Mesendoderm (in vitro differentiated cells): ENCODE measurements at regions not wholly inside any gene's neighbourhood (a gene's known extent, or its start where the extent isn't known, plus 50 kb on each side); places are given as distances from the start of the nearest gene placed in this dataset.

Source experiments
- DNase-seq: peaks from one replicate; pipeline ENCODE4 v3.0.0; 2013
- H2AK5ac ChIP-seq: 2 replicates; pipeline ENCODE4 v1.6.1; 2013; ENCODE audit warnings: low read length, inconsistent platforms
- H2BK120ac ChIP-seq: 2 replicates; pipeline ENCODE4 v1.6.1; 2013; ENCODE audit warnings: low read depth, mild to moderate bottlenecking, low read length, moderate library complexity, mixed read lengths
- H2BK15ac ChIP-seq: replicated peaks from 2 replicates; pipeline ENCODE4 v1.6.1; 2013; ENCODE audit warnings: low read depth, mild to moderate bottlenecking, moderate library complexity
- H2BK5ac ChIP-seq: 2 replicates; pipeline ENCODE4 v1.6.1; 2013; ENCODE audit warnings: low read length, inconsistent platforms
- H3K18ac ChIP-seq: 2 replicates; pipeline ENCODE4 v1.6.1; 2013; ENCODE audit warnings: mild to moderate bottlenecking, low read length, mixed read lengths
- H3K23ac ChIP-seq: one replicate; pipeline ENCODE4 v1.6.1; 2013; ENCODE audit warnings: low read length
- H3K27ac ChIP-seq: 2 replicates; pipeline ENCODE4 v1.5.1; 2013; ENCODE audit warnings: low read depth, mild to moderate bottlenecking, inconsistent platforms, low read length, moderate library complexity
- H3K27me3 ChIP-seq: 2 replicates; pipeline ENCODE4 v1.6.1; 2013; ENCODE audit warnings: low read length, control low read depth, mild to moderate bottlenecking, inconsistent platforms; ENCODE audit not compliant: insufficient read depth, poor library complexity
- H3K36me3 ChIP-seq: 2 replicates; pipeline ENCODE4 v1.6.1; 2013; ENCODE audit warnings: low read length, inconsistent platforms; ENCODE audit not compliant: control insufficient read depth, insufficient read depth
- H3K4ac ChIP-seq: one replicate; pipeline ENCODE4 v1.6.1; 2013; ENCODE audit warnings: low read depth, mild to moderate bottlenecking, low read length, moderate library complexity
- H3K4me1 ChIP-seq: 2 replicates; pipeline ENCODE4 v1.6.1; 2013; ENCODE audit warnings: low read depth, low read length, inconsistent platforms; ENCODE audit not compliant: control insufficient read depth
- H3K4me2 ChIP-seq: 2 replicates; pipeline ENCODE4 v1.6.1; 2013; ENCODE audit warnings: low read length
- H3K4me3 ChIP-seq: 2 replicates; pipeline ENCODE4 v1.5.1; 2013; ENCODE audit warnings: mild to moderate bottlenecking, low read length
- H3K56ac ChIP-seq: one replicate; pipeline ENCODE4 v1.6.1; 2013; ENCODE audit warnings: low read length
- H3K79me1 ChIP-seq: 2 replicates; pipeline ENCODE4 v1.6.1; 2013; ENCODE audit warnings: low read length, inconsistent platforms
- H3K79me2 ChIP-seq: 2 replicates; pipeline ENCODE4 v1.6.1; 2013; ENCODE audit warnings: mild to moderate bottlenecking, low read length; ENCODE audit not compliant: control insufficient read depth, insufficient read depth
- H3K9ac ChIP-seq: 2 replicates; pipeline ENCODE4 v1.6.1; 2013; ENCODE audit warnings: low read length, inconsistent platforms
- H4K5ac ChIP-seq: one replicate; pipeline ENCODE4 v1.6.1; 2013; ENCODE audit warnings: low read length
- H4K8ac ChIP-seq: one replicate; pipeline ENCODE4 v1.6.1; 2013; ENCODE audit warnings: low read depth, mild to moderate bottlenecking, control low read depth, low read length, moderate library complexity
- WGBS: extraction: QIAGEN DNeasy Blood & Tissue Kit; methylation state at CpG from one replicate; pipeline ENCODE4 v1.1.7; 2013; ENCODE audit warnings: low lambda C conversion rate, missing lambda C conversion rate; ENCODE audit not compliant: insufficient coverage; ENCODE audit errors: extremely low coverage; 5-methylcytosine and 5-hydroxymethylcytosine counted together

DNA sequence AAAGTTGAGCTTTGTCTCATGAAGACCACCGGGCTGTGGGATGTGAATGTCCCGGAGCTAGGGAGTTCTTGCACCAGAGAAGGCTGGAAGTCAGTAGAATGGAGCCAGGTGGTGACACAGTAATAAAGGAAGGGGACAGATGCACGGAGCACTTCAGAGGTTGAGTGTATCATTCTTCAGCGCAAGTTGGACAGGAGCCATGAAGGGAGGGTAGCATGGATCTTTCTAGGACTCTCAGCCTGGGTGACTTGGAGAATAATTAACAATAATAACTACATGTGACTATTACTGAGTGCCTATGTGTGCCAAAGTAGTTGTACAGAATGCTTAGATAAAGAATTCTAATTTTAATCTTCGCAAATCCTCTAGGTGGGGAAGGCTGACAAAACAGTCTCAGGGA, 258.7 kb upstream of the AJAP1 start:
- Histone ChIP-seq H3K23ac (no peak overlapping the region), H3K36me3 (no peaks in the 10 kb centered on the region), H3K4ac (no peak overlapping the region), H3K4me1 (no peaks in the 10 kb centered on the region), H3K9ac (no peak overlapping the region), H4K8ac (no peak overlapping the region), H3K56ac (no peak overlapping the region), H3K4me3 (no peak overlapping the region), H3K27me3 (no peaks in the 10 kb centered on the region), H2BK5ac (no peak overlapping the region), H2BK120ac (no peak overlapping the region), H3K4me2 (no peak overlapping the region), H3K18ac (no peak overlapping the region), H2AK5ac (no peak overlapping the region), H2BK15ac (no peak overlapping the region), H3K27ac (no peak overlapping the region), H3K79me1 (no peaks in the 10 kb centered on the region), H4K5ac (no peak overlapping the region), H3K79me2 (no peaks in the 10 kb centered on the region)
- WGBS: no CpG with 5 or more reads among the region's 5 CpGs
- no peak for DNase-seq

DNA sequence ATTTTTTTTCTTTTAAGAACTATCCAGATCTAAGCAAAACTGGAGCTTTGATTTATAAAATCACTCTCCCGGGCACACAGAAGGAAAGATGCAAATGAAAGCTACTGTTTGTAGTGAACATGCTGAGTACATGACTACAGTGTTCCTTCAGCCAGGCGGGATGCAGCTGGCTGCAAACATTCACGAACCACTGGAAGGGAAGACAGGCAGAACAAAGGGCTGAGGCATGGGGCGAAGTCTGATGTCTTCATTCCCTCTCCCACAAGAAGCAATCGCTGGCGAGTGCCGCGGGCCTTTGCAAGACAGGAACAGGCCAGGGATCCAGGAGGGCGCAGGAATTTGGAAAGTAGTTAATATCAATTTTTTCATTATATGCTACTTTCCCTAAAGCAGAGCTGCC, 257.9 kb upstream of the AJAP1 start:
- Histone ChIP-seq H2AK5ac (no peak overlapping the region), H3K4me1 (no peaks in the 10 kb centered on the region), H3K79me1 (no peaks in the 10 kb centered on the region), H3K9ac (no peak overlapping the region), H2BK120ac (no peak overlapping the region), H2BK15ac (no peak overlapping the region), H3K36me3 (no peaks in the 10 kb centered on the region), H3K4ac (no peak overlapping the region), H3K4me3 (no peak overlapping the region), H4K8ac (no peak overlapping the region), H2BK5ac (no peak overlapping the region), H3K23ac (no peak overlapping the region), H3K27ac (no peak overlapping the region), H3K79me2 (no peaks in the 10 kb centered on the region), H3K18ac (no peak overlapping the region), H3K56ac (no peak overlapping the region), H3K4me2 (no peak overlapping the region), H3K27me3 (no peaks in the 10 kb centered on the region), H4K5ac (no peak overlapping the region)
- no peak for DNase-seq
- WGBS: no CpG with 5 or more reads among the region's 9 CpGs

DNA sequence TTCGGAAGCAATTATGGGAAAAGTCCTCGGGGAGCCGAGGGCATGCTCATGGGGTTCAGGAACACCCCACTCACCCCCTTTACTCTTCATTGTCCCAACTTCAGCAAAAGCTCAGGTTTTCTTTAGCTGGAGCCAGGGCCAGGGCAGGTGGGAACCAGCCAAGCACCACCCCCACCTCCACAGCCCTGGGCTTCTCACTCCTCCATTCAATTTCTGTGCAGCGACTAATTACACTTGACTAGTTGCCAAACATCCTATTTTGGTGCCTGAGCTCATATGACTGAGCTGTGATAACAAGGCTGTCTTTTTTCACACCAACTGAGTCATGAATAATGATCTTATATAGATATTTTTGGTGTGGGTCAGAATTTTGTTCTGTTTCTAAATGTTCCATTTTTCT, 257.2 kb upstream of the AJAP1 start:
- no peak overlapping the region for H3K18ac ChIP-seq
- no peak overlapping the region for H4K5ac ChIP-seq
- H3K27ac ChIP-seq: no peak overlapping the region
- H3K4me3 ChIP-seq: no peak overlapping the region
- no CpG with 5 or more reads among the region's 4 CpGs for WGBS
- H4K8ac ChIP-seq: no peak overlapping the region
- DNase-seq: no peak
- H2BK5ac ChIP-seq: no peak overlapping the region
- H3K27me3 ChIP-seq: no peaks in the 10 kb centered on the region
- H3K4ac ChIP-seq: no peak overlapping the region
- H3K79me2 ChIP-seq: no peaks in the 10 kb centered on the region
- H2BK120ac ChIP-seq: no peak overlapping the region
- H3K36me3 ChIP-seq: no peaks in the 10 kb centered on the region
- no peak overlapping the region for H3K56ac ChIP-seq
- no peak overlapping the region for H2AK5ac ChIP-seq
- no peak overlapping the region for H2BK15ac ChIP-seq
- no peak overlapping the region for H3K9ac ChIP-seq
- no peaks in the 10 kb centered on the region for H3K79me1 ChIP-seq
- no peak overlapping the region for H3K23ac ChIP-seq
- H3K4me1 ChIP-seq: no peaks in the 10 kb centered on the region
- H3K4me2 ChIP-seq: no peak overlapping the region

- Histone ChIP-seq H2BK15ac (no peak overlapping the region), H3K4me1 (no peaks in the 10 kb centered on the region), H3K18ac (no peak overlapping the region), H3K27me3 (no peaks in the 10 kb centered on the region), H3K4ac (no peak overlapping the region), H2AK5ac (no peak overlapping the region), H3K4me3 (no peak overlapping the region), H3K4me2 (no peak overlapping the region), H4K5ac (no peak overlapping the region), H3K9ac (no peak overlapping the region), H3K79me1 (no peaks in the 10 kb centered on the region), H3K23ac (no peak overlapping the region), H2BK5ac (no peak overlapping the region), H3K36me3 (no peaks in the 10 kb centered on the region), H3K79me2 (no peaks in the 10 kb centered on the region), H2BK120ac (no peak overlapping the region), H4K8ac (no peak overlapping the region), H3K56ac (no peak overlapping the region), H3K27ac (no peak overlapping the region)
- DNase-seq: no peak
- no CpG with 5 or more reads among the region's 1 CpG for WGBS
Observed at GRCh38 chr1:4402032-4402431, 252.4 kb upstream of the AJAP1 start.

DNA sequence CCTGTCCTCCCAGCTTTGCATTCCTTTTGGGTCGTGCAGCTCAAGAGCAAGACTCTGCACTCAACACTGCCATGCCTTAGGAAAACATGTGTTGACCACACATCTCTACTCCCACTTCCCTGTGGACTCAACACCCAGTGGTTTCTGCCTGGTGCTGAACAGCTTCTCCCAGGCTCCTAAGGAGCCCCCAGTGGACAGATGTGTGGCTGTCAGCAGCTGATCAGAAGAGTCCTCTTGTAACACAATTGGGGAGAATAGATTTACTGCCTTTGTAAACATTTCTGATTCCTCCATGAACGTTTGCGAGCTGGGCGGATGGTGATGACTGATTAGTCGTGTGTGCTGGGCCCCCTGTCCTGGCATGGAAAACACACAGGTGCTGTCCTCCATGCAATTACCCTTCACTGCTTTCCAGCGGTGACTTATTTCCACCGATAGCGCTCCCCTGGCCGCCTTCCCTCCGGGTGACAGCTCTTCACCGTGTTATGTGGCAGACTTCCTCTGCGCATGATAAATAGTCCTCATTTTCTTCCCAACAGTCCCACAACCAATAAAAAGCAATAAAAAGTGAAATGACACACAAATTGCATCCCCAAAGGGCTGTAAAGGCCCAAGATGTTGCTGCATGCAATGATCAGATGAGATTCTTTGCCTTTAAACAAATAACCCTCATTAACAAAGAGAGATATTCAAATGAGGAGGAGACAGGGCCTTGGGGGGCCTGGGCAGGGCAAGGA, 249.4 kb upstream of the AJAP1 start:
- no peak overlapping the region for H3K56ac ChIP-seq
- no peak overlapping the region for H3K4me2 ChIP-seq
- H3K27ac ChIP-seq: no peak overlapping the region
- H3K4me3 ChIP-seq: no peak overlapping the region
- no peaks in the 10 kb centered on the region for H3K79me2 ChIP-seq
- no peak overlapping the region for H2BK120ac ChIP-seq
- H2BK5ac ChIP-seq: no peak overlapping the region
- H3K4me1 ChIP-seq: no peaks in the 10 kb centered on the region
- H4K5ac ChIP-seq: no peak overlapping the region
- H2BK15ac ChIP-seq: no peak overlapping the region
- H3K9ac ChIP-seq: no peak overlapping the region
- H2AK5ac ChIP-seq: no peak overlapping the region
- no peak for DNase-seq
- H3K36me3 ChIP-seq: no peaks in the 10 kb centered on the region
- no peak overlapping the region for H4K8ac ChIP-seq
- H3K79me1 ChIP-seq: no peaks in the 10 kb centered on the region
- H3K27me3 ChIP-seq: no peaks in the 10 kb centered on the region
- no peak overlapping the region for H3K4ac ChIP-seq
- H3K18ac ChIP-seq: no peak overlapping the region
- H3K23ac ChIP-seq: no peak overlapping the region
- no CpG with 5 or more reads among the region's 12 CpGs for WGBS

- H3K9ac ChIP-seq: no peak overlapping the region
- H3K56ac ChIP-seq: no peak overlapping the region
- no peak overlapping the region for H3K4me2 ChIP-seq
- no peaks in the 10 kb centered on the region for H3K79me2 ChIP-seq
- no peak overlapping the region for H3K4ac ChIP-seq
- H3K36me3 ChIP-seq: no peaks in the 10 kb centered on the region
- DNase-seq: no peak
- WGBS: no CpG with 5 or more reads among the region's 16 CpGs
- no peak overlapping the region for H4K8ac ChIP-seq
- no peak overlapping the region for H3K4me3 ChIP-seq
- H2BK5ac ChIP-seq: no peak overlapping the region
- H3K79me1 ChIP-seq: no peaks in the 10 kb centered on the region
- H3K4me1 ChIP-seq: no peaks in the 10 kb centered on the region
- no peak overlapping the region for H2AK5ac ChIP-seq
- no peak overlapping the region for H4K5ac ChIP-seq
- no peak overlapping the region for H3K18ac ChIP-seq
- H2BK15ac ChIP-seq: no peak overlapping the region
- H2BK120ac ChIP-seq: no peak overlapping the region
- H3K27ac ChIP-seq: no peak overlapping the region
- no peaks in the 10 kb centered on the region for H3K27me3 ChIP-seq
- H3K23ac ChIP-seq: no peak overlapping the region
Observed at GRCh38 chr1:4407851-4408250, 246.6 kb upstream of the AJAP1 start.
